ENCODE measurements at regions not wholly inside any gene's neighbourhood (a gene's known extent, or its start where the extent isn't known, plus 50 kb on each side); places are given as distances from the start of the nearest gene placed in this dataset.

GRCh38 chr2:12177455-12178288, 431.2 kb downstream of the LPIN1 start:
- DNase-seq = peak; percentile 92

GRCh38 chr2:12178289-12179080, 432.1 kb downstream of the LPIN1 start:
- DNase-seq = no peak

DNA sequence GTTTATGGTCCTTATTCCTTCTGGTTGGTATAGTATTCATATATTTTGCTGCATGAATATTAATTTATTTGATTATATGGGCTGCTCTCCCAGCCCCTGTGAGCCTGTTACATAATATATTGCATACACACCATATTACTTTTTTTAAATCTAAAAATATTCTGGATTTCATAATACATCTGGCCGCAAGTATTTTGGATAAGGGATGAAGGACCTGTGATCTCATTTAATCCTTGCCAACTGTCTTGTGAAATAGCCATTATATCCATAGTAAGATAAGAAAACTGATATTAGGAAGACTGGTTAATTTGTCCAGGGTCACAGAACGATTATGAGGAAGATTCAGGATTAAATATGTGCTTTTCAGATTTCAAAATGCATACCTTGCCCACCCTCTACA, 433.6 kb downstream of the LPIN1 start:
- DNase-seq = no peak

DNA sequence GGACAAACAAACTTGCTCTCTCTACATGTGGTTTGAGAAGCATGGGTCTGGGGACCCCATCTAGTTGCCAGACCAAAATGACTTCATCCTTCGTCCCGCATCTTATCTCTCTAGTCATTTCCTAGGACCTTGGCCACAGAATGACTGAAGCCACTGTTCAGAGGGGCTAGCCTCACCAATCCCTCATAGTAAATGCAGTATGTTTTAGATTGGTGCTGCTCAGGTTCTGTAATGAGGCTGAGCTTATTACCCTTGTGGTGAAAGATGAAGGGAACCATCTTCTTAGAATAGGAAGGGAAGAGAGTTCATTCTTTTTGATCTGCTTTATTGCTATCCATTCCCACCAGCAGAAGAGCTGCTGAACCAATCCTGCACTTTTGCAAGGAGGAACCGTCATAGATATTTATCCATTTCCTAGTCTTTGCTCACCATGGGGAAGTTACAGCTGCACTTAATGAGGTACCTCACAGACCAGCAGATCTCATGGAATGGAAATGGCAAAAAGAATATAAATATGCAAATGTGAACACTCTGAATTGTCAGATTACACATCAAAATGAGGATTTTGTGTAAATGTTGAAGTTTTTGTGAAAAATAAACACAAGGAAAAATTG, 436.7 kb downstream of the LPIN1 start:
- no peak for DNase-seq

- DNase-seq = no peak
Measured at GRCh38 chr2:12192762-12193161, 446.3 kb downstream of the LPIN1 start.

GRCh38 chr2:12194968-12195367, 448.5 kb downstream of the LPIN1 start:
- DNase-seq = no peak

DNA sequence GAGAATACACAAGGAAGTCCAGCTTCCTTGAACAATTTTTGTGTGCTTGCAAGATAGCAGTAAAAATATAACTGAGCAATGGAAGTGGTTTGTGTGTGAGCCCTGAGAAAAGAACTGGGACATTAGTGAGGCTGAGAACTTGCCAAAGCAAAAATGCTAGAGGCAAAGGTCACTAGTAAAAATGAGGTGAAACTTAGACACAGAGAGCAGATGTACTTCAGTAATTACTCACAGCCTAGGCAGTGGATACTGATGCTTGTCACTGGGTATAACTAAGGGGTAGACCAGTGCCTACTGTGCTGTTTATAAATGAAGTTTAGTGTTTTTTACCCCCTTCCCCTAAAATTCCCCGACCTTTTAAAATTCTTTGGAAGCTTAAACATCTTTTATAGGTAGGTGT, 450.1 kb downstream of the LPIN1 start:
- DNase-seq = no peak

DNA sequence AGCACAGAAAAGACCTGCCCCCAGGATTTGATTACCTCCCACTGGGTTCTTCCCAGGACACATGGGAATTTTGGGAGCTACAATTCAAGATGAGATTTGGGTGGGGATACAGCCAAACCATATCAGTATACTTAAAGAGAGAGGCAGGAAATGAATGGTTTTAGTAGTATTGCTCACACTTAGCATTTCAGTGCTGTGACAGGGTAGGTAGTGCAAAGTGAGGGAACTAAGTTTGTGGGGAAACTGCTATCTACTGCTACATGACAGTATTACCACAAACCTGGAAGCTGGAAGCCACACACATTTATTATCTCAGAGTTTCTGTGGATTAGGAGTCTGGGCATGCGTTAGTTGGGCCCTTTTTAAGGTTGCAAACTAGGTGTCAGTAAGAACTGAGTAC, 450.7 kb downstream of the LPIN1 start:
- DNase-seq = no peak

DNA sequence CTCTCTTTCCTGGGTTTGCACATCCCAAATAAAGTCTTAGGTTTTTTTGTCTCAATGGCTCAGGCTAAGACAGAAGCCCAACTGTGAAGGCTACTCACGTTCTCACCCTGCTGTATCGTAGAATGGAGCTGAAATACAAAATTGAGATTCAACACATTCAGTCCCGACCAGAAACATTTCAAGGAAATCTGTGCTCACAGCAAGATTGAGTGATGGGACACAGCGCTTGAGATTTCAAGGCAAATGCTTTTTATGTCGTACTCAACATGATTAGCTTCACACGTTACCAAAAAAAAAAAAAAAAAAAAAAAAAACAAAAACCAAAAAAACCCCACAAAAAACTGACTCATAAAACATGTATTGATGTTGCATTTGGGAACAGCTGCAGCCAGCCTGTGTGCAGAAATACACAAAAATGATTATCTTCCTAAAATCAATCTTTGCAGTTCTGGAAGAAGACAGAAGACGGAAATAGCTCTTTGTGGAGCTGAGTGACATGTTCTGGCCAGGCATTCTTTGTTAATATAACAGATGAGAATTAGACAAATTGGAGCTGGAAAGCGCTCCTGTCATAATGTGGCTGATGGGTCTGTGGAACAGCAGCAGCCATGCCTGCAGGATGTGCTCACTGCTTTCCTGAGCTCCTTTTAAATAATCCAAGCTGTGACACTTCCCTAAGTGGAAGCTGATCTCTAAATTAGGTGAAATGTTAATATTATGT, 453.2 kb downstream of the LPIN1 start:
- peak; percentile 26 for DNase-seq

DNA sequence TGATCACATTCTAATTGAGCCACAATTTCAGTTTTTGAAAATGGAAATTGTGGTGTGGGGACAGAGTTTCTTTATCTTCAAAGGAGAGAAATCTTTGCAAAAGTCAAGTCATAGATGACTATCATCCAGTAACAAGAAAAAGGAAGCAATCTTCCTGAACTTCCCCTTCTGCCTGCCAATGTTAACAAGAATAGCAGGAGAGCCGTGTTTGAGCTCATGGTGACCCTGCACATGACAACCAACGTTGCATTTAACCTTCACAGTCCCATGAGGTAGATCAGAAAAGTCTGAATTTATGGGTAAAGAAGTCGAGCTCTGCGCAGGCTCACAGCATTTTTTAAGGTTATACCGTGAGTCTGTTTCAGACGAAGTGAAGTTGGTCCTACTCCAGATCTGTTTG, 454.9 kb downstream of the LPIN1 start:
- DNase-seq = no peak

DNA sequence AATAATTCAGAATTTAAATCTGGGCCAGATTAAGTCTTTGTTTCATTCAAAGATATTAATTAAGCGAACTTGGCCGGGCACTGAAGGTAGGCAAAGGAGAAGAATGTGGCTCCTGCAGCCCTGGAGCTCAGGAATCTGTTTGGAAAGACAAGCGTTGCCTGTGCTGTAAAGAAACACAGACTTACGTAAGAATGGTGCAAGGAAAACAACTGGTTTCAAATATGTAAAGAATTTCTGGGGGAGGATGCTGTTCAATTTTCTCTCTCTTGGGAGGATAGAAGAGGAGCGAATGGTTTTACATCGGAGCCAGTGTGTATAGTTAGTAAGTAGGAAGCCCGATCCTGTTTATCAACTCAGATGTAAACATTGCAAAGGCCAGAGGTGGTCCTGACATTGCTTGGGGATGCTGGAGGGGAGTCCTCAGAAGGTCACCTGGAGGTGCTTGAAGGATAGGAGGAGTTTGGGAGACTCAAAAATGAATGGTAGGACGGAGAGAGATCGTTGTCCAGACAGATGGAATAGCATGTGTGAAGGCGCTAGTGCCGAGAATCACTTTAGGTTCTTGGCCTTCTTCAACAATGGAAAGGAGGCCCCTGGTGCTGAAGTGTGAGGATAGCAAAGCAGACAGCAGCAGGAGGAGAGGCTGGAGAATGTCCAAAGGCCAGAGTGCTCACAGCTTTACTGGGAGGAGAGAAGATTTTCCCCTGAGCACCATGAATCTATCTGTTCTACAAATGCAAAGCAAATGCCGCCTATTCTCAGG, 456.1 kb downstream of the LPIN1 start:
- peak; percentile 83 for DNase-seq

- DNase-seq = no peak
Measured at GRCh38 chr2:12203528-12203927, 457.1 kb downstream of the LPIN1 start.

DNA sequence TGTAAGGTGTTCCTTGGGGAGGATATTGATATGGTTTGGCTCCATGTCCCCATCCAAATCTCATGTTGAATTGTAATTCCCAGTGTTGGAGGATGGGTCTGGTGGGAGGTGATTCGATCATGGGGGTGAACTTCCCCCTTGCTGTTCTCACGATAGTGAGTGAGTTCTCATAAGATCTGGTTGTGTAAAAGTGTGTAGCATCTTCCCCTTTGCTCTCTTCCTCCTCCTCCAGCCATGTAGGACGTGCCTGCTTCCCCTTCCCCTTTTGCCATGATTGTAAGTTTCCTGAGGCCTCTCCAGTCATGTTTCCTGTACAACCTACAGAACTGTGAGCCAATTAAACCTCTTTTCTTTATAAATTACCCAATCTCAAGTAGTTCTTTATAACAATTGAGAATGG, 458.7 kb downstream of the LPIN1 start:
- no peak for DNase-seq

DNA sequence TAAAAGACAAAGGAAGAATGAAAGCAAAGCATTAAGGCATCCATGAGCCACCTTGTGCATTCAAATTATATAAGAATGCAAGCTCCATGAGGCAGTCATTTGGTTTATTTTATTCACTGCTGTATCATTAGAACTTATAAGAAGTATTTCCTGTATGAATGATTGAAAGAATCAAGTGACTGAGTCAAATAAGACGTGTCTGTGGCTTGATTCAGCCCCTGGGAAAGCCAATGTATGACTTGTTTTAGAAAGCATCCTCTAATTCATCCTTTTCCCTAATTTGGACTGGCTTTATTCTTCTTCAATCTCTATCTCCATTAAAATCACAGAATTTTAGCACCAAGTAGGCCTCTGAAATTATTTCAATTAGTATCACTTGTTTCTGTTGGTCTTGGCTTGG, 461.1 kb downstream of the LPIN1 start:
- DNase-seq = no peak

- no peak for DNase-seq
Measured at GRCh38 chr2:12210016-12210933, 463.8 kb downstream of the LPIN1 start.

DNA sequence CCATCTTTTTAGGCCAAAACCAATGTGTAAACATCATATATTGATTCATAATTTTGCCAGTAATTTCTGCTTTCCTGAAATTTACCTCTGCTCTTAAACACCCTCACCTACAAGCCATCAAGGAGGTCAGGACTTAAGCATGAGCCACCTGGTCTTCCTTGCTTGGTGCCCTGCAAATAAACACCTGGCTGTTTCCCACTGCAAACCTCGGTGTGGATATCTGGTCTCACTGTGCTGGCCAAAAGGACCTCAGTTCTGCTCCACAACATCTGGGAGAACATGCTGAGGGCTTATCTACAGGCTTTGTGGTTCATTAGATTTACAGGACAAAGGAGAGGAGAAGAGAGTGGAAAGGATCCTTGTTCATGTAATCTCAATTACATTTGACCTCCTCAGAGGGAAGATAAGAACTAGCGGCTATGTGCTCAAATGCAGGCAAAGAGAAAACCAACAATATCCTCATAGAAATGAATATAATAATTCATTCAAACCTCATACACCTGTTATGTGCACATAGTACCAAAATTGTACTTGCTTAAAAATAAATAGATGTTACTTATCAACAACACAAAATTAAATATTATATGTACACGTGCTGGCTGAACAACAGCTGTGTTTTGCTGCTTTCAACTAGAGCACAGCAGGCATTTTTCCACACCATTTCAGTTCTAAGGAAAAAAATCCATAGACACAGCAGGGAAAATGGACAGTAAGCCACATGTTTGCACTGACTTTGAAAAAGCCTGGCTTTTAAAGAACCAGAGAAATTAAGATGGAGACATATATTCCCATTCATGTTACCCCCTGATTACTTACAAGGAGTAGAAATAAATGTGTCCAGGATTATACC, 465.1 kb downstream of the LPIN1 start:
- no peak for DNase-seq

DNA sequence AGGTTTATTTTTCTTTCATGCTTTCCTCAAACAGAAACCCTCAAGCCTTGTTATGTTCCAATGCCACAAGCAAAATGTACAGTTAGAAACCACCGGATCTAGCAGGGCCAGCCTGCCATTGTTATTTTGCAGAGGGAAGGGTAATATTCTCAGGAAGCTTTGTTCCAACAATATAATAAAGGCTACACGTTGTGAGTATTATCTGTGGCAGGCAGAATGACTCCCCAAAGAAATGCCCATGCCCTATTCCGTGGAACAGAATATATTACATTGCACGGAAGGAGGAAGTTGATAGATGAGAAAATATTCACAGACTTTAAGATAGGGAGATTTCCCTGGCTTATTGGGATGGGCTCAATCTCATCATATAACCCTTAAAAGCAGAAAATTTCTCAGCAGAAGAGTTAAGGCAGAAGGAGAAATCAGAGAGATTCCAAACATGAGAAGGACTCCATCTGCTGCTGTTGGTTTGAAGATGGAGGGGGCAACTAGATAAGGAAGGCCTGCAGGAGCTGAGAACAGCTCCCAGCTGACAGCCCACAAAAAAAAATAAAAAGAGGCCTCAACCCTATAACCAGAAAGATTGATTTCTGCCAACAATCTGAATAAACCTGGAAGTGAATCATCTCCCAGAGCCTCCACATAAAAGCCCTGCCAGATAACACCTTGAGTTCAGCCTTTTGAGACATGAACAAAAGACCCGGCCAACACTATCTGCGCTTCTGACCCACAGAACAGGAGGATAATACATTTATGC, 466.6 kb downstream of the LPIN1 start:
- DNase-seq = no peak

DNA sequence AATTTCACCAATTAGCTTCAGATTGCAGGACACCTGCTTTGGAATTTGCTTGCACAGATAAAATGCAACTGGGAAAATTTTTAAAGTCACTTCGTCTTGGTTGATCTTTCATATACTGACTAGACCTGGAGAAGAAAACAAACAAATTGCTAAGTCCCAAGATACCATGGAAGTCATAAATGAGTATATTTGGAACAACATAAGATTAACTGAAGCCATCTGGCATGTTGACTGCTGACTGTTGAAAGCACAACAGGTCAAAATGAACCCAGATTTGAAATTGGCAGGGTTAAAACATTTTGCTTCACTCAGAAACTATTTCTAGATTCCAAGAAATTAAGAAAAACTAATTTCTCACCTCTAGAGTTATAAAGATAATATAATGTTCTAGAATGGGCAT, 470.7 kb downstream of the LPIN1 start:
- no peak for DNase-seq

- DNase-seq = no peak
Measured at GRCh38 chr2:12219761-12220160, 473.3 kb downstream of the LPIN1 start.

All from femur (tissue), 1 donor.